RWPE1 (cell line): ENCODE measurements at regions not wholly inside any gene's neighbourhood (a gene's known extent, or its start where the extent isn't known, plus 50 kb on each side); places are given as distances from the start of the nearest gene placed in this dataset.

Source experiments
- CTCF ChIA-PET: fragments of 350-600 bp; sonication (Branson Sonifier 250); formaldehyde crosslinking; extraction: SDS; loops from one replicate; lab custom pipeline; 2021; lab: Yijun Ruan, JAX
- POLR2A ChIA-PET: fragments of 400-600 bp; formaldehyde crosslinking; extraction: SDS; loops from one replicate; lab custom pipeline; 2020; ENCODE audit warnings: antibody characterized with exemption; ENCODE audit not compliant: low non-redundant PET; lab: Yijun Ruan, JAX
- DNase-seq: peaks from one replicate; pipeline ENCODE4 v3.0.0; 2012; ENCODE audit warnings: low spot score
- H3K27ac ChIP-seq: fragments of 450-650 bp; 2 replicates; pipeline ENCODE4 v1.5.1; 2017
- CTCF ChIP-seq: fragments of 450-650 bp; conservative IDR thresholded peaks from 2 replicates; pipeline ENCODE4 v1.5.1; 2017; ENCODE audit warnings: low read depth, mild to moderate bottlenecking

GRCh38 chr3:109743981-109744380 lies 406.6 kb upstream of the DPPA4 start:
- no peak overlapping the region for H3K27ac ChIP-seq
- POLR2A ChIA-PET, result no interaction called here
- CTCF ChIA-PET, result no interaction called here
- DNase-seq, result no peak
- no peak for TF ChIP-seq CTCF

GRCh38 chr3:109772520-109772919 lies 435.2 kb upstream of the DPPA4 start:
- ChIA-PET CTCF (no interaction called here), POLR2A (no interaction called here)
- H3K27ac ChIP-seq, result no peak overlapping the region
- no peak for TF ChIP-seq CTCF
- DNase-seq, result no peak

GRCh38 chr3:109774108-109774507 lies 436.8 kb upstream of the DPPA4 start:
- CTCF ChIA-PET, result no interaction called here
- POLR2A ChIA-PET, result no interaction called here
- TF ChIP-seq CTCF, result no peak
- DNase-seq, result no peak
- no peak overlapping the region for H3K27ac ChIP-seq

- POLR2A ChIA-PET, result no interaction called here
- CTCF ChIA-PET, result no interaction called here
- no peak for TF ChIP-seq CTCF
- DNase-seq, result no peak
- H3K27ac ChIP-seq, result no peak overlapping the region
These were observed 446.9 kb upstream of the DPPA4 start for GRCh38 chr3:109784285-109784684.

- ChIA-PET POLR2A (no interaction called here), CTCF (no interaction called here)
- H3K27ac ChIP-seq, result no peak overlapping the region
- no peak for TF ChIP-seq CTCF
- no peak for DNase-seq
These were observed 447.7 kb upstream of the DPPA4 start for GRCh38 chr3:109784852-109785631.

- POLR2A ChIA-PET, result no interaction called here
- CTCF ChIA-PET, result interaction anchor here (0.7 kb wide), 1 partner anchor 105 kb away, joined by 3 read pairs; no protein-coding TSS in a partner anchor
- no peak for TF ChIP-seq CTCF
- no peak overlapping the region for H3K27ac ChIP-seq
- DNase-seq, result peak; percentile 13
These were observed 465.9 kb upstream of the DPPA4 start for GRCh38 chr3:109803274-109803673.
